HEK293 (cell line): ENCODE measurements at regions not wholly inside any gene's neighbourhood (a gene's known extent, or its start where the extent isn't known, plus 50 kb on each side); places are given as distances from the start of the nearest gene placed in this dataset.

Source experiments
- CTCF ChIA-PET: fragments of 350-600 bp; formaldehyde crosslinking; extraction: SDS; loops from one replicate; lab custom pipeline; 2021; ENCODE audit warnings: antibody characterized with exemption; lab: Yijun Ruan, JAX
- POLR2A ChIA-PET: fragments of 300-600 bp; formaldehyde crosslinking; extraction: SDS; loops from one replicate; lab custom pipeline; 2020; ENCODE audit warnings: antibody characterized with exemption, inconsistent platforms; lab: Yijun Ruan, JAX
- H3K27ac ChIP-seq: fragments of 200-500 bp; sonication (Bioruptor generic); 2 replicates; pipeline ENCODE4 v1.5.1; 2014; ENCODE audit warnings: low read depth, low read length, control low read depth, inconsistent platforms; ENCODE audit errors: extremely low read depth
- H3K36me3 ChIP-seq, 2 experiments: fragments of 200-500 bp in 1 of 2; sonication (Bioruptor generic) in 1 of 2; 1 replicate in 1 of 2; 2 replicates in 1 of 2; pipeline ENCODE4 v1.5.1; 2014 to 2017; ENCODE audit warnings: inconsistent platforms in 2 of 2, low read length in 2 of 2; ENCODE audit not compliant: control insufficient read depth in 2 of 2, insufficient read depth in 1 of 2
- H3K4me1 ChIP-seq: fragments of 200-500 bp; sonication (Bioruptor generic); 2 replicates; pipeline ENCODE4 v1.5.1; 2014; ENCODE audit warnings: mild to moderate bottlenecking, low read length, inconsistent platforms; ENCODE audit not compliant: control insufficient read depth, insufficient read depth
- H3K4me3 ChIP-seq: 2 replicates; pipeline ENCODE4 v1.5.1; 2011; ENCODE audit warnings: low read depth, mild to moderate bottlenecking, control low read depth, low read length, moderate library complexity
- H3K9me3 ChIP-seq: fragments of 200-500 bp; sonication (Bioruptor generic); 2 replicates; pipeline ENCODE4 v1.5.1; 2014; ENCODE audit warnings: low read depth, low read length, inconsistent platforms; ENCODE audit not compliant: control insufficient read depth, insufficient read depth
- GFI1B ChIP-seq: fragments of 450-650 bp; formaldehyde crosslinking; IDR thresholded peaks from 2 replicates; pipeline ENCODE4 v1.5.1; 2016; ENCODE audit warnings: missing biosample characterization, missing genetic modification characterization
- HOXC10 ChIP-seq: sonication (generic); formaldehyde crosslinking; IDR thresholded peaks from 2 replicates; pipeline ENCODE4 v1.8.1; 2023; ENCODE audit warnings: mild to moderate bottlenecking, missing genetic modification reagents
- HOXD13 ChIP-seq: sonication (generic); formaldehyde crosslinking; IDR thresholded peaks from 2 replicates; pipeline ENCODE4 v1.8.0; 2022; ENCODE audit warnings: missing genetic modification reagents, borderline replicate concordance
- KLF7 ChIP-seq: fragments of 450-650 bp; formaldehyde crosslinking; IDR thresholded peaks from 2 replicates; pipeline ENCODE4 v1.5.1; 2016; ENCODE audit warnings: missing biosample characterization, missing genetic modification characterization, borderline replicate concordance
- PBX3 ChIP-seq: sonication (generic); formaldehyde crosslinking; IDR thresholded peaks from 2 replicates; pipeline ENCODE4 v1.8.1; 2022; ENCODE audit warnings: mild to moderate bottlenecking, moderate library complexity, missing genetic modification reagents
- PRDM2 ChIP-seq: fragments of 450-650 bp; formaldehyde crosslinking; IDR thresholded peaks from 2 replicates; pipeline ENCODE4 v1.5.1; 2016; ENCODE audit warnings: missing biosample characterization, missing genetic modification characterization, borderline replicate concordance
- SP7 ChIP-seq: fragments of 450-650 bp; formaldehyde crosslinking; IDR thresholded peaks from 2 replicates; pipeline ENCODE4 v1.5.1; 2016; ENCODE audit warnings: missing biosample characterization, missing genetic modification characterization
- ZBTB8A ChIP-seq: fragments of 450-650 bp; formaldehyde crosslinking; IDR thresholded peaks from 2 replicates; pipeline ENCODE4 v1.5.1; 2016; ENCODE audit warnings: missing biosample characterization, missing genetic modification characterization
- ZNF121 ChIP-seq: fragments of 450-650 bp; formaldehyde crosslinking; IDR thresholded peaks from 2 replicates; pipeline ENCODE4 v1.5.1; 2016; ENCODE audit warnings: missing biosample characterization, missing genetic modification characterization
- ZNF140 ChIP-seq: fragments of 450-650 bp; formaldehyde crosslinking; IDR thresholded peaks from 2 replicates; pipeline ENCODE4 v1.5.1; 2016; ENCODE audit warnings: missing biosample characterization, missing genetic modification characterization
- ZNF169 ChIP-seq: fragments of 450-650 bp; formaldehyde crosslinking; IDR thresholded peaks from 2 replicates; pipeline ENCODE4 v1.5.1; 2016; ENCODE audit warnings: missing biosample characterization, missing genetic modification characterization
- ZNF2 ChIP-seq: fragments of 450-650 bp; formaldehyde crosslinking; IDR thresholded peaks from 2 replicates; pipeline ENCODE4 v1.5.1; 2016; ENCODE audit warnings: missing biosample characterization, missing genetic modification characterization
- ZNF211 ChIP-seq: fragments of 450-650 bp; formaldehyde crosslinking; IDR thresholded peaks from 2 replicates; pipeline ENCODE4 v1.5.1; 2016; ENCODE audit warnings: low read depth, missing biosample characterization, missing genetic modification characterization
- ZNF223 ChIP-seq: fragments of 450-650 bp; formaldehyde crosslinking; IDR thresholded peaks from 2 replicates; pipeline ENCODE4 v1.5.1; 2016; ENCODE audit warnings: missing biosample characterization, missing genetic modification characterization
- ZNF302 ChIP-seq: fragments of 450-650 bp; formaldehyde crosslinking; IDR thresholded peaks from 2 replicates; pipeline ENCODE4 v1.5.1; 2016; ENCODE audit warnings: missing biosample characterization, missing genetic modification characterization, low read depth
- ZNF324 ChIP-seq: fragments of 450-650 bp; formaldehyde crosslinking; IDR thresholded peaks from 2 replicates; pipeline ENCODE4 v1.5.1; 2016; ENCODE audit warnings: missing biosample characterization, missing genetic modification characterization
- ZNF341 ChIP-seq: fragments of 450-650 bp; formaldehyde crosslinking; IDR thresholded peaks from 2 replicates; pipeline ENCODE4; 2016; ENCODE audit warnings: low read depth, missing biosample characterization, missing genetic modification characterization
- ZNF354C ChIP-seq: fragments of 450-650 bp; formaldehyde crosslinking; IDR thresholded peaks from 2 replicates; pipeline ENCODE4 v1.5.1; 2016; ENCODE audit warnings: missing biosample characterization, missing genetic modification characterization, low read depth, borderline replicate concordance
- ZNF362 ChIP-seq: fragments of 450-650 bp; formaldehyde crosslinking; IDR thresholded peaks from 2 replicates; pipeline ENCODE4 v1.5.1; 2016; ENCODE audit warnings: missing biosample characterization, missing genetic modification characterization
- ZNF433 ChIP-seq: fragments of 450-650 bp; formaldehyde crosslinking; IDR thresholded peaks from 2 replicates; pipeline ENCODE4 v1.5.1; 2016; ENCODE audit warnings: missing biosample characterization, missing genetic modification characterization, low read depth
- ZNF560 ChIP-seq: fragments of 450-650 bp; formaldehyde crosslinking; IDR thresholded peaks from 2 replicates; pipeline ENCODE4 v1.5.1; 2017; ENCODE audit warnings: missing biosample characterization, missing genetic modification characterization, borderline replicate concordance
- ZNF585B ChIP-seq: fragments of 450-650 bp; formaldehyde crosslinking; IDR thresholded peaks from 2 replicates; pipeline ENCODE4 v1.5.1; 2016; ENCODE audit warnings: missing biosample characterization, missing genetic modification characterization
- ZNF596 ChIP-seq: fragments of 450-650 bp; IDR thresholded peaks from 2 replicates; pipeline ENCODE4 v1.5.0; 2018; ENCODE audit warnings: missing biosample characterization, mild to moderate bottlenecking, missing genetic modification characterization, moderate library complexity
- ZNF776 ChIP-seq: fragments of 450-650 bp; formaldehyde crosslinking; IDR thresholded peaks from 2 replicates; pipeline ENCODE4 v1.5.0; 2017; ENCODE audit warnings: missing biosample characterization, missing genetic modification characterization, borderline replicate concordance
- ZNF777 ChIP-seq: fragments of 450-650 bp; formaldehyde crosslinking; IDR thresholded peaks from 2 replicates; pipeline ENCODE4 v1.5.1; 2017; ENCODE audit warnings: missing biosample characterization, missing genetic modification characterization, borderline replicate concordance
- ZSCAN5A ChIP-seq: fragments of 450-650 bp; formaldehyde crosslinking; IDR thresholded peaks from 2 replicates; pipeline ENCODE4 v1.5.1; 2016; ENCODE audit warnings: missing biosample characterization, missing genetic modification characterization
- TF ChIP-seq, protein P1 (sequence below): fragments of 450-650 bp; formaldehyde crosslinking; IDR thresholded peaks from 2 replicates; pipeline ENCODE4 v1.5.1; 2016; ENCODE audit warnings: missing biosample characterization, missing genetic modification characterization

DNA sequence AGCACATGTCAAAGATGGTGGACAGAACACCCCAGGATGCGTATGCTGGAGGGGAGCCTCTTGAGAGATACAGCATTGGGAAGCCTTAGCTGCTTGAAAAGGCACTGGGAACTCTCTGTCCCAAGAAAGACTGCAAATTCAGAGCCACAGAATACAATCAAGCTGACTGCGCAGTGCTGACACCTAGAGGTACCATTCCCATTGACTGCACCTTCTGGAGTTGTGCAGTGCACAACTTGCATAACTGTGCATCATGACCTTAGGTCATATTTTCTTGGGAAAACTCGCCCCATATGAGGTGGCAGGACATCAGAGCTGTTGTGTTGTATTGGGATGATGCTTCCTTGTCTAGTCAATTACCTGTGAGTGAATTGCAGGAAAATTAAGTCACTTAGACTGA lies 646.5 kb upstream of the NOX3 start:
- POLR2A ChIA-PET = no interaction called here
- no peak overlapping the region for H3K27ac ChIP-seq
- CTCF ChIA-PET = interaction anchor here (1.2 kb wide), 1 partner anchor 16 kb away, joined by 4 read pairs; no protein-coding TSS in a partner anchor
- no peak for TF ChIP-seq ZSCAN5A (tag by site-specific recombination)
- no peak for TF ChIP-seq ZNF560 (tag by site-specific recombination)
- TF ChIP-seq ZNF776 (tag by site-specific recombination) = no peak
- TF ChIP-seq ZNF324 (tag by site-specific recombination) = no peak
- no peak for TF ChIP-seq GFI1B (tag by site-specific recombination)
- no peak for TF ChIP-seq HOXC10 (CRISPR knock-in tag)
- no peak for TF ChIP-seq ZNF354C (tag by site-specific recombination)
- no peak for TF ChIP-seq ZNF596 (tag by site-specific recombination)
- TF ChIP-seq, protein P1, sequence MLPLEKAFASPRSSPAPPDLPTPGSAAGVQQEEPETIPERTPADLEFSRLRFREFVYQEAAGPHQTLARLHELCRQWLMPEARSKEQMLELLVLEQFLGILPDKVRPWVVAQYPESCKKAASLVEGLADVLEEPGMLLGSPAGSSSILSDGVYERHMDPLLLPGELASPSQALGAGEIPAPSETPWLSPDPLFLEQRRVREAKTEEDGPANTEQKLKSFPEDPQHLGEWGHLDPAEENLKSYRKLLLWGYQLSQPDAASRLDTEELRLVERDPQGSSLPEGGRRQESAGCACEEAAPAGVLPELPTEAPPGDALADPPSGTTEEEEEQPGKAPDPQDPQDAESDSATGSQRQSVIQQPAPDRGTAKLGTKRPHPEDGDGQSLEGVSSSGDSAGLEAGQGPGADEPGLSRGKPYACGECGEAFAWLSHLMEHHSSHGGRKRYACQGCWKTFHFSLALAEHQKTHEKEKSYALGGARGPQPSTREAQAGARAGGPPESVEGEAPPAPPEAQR (tag by site-specific recombination) = no peak
- no peak for TF ChIP-seq ZNF585B (tag by site-specific recombination)
- TF ChIP-seq KLF7 = no peak
- TF ChIP-seq, all 188 proteins: peak for 0
- no peak overlapping the region for H3K4me3 ChIP-seq
- no peaks in the 10 kb centered on the region for H3K9me3 ChIP-seq
- H3K4me1 ChIP-seq = no peaks in the 10 kb centered on the region
- no peaks in the 10 kb centered on the region for H3K36me3 ChIP-seq

DNA sequence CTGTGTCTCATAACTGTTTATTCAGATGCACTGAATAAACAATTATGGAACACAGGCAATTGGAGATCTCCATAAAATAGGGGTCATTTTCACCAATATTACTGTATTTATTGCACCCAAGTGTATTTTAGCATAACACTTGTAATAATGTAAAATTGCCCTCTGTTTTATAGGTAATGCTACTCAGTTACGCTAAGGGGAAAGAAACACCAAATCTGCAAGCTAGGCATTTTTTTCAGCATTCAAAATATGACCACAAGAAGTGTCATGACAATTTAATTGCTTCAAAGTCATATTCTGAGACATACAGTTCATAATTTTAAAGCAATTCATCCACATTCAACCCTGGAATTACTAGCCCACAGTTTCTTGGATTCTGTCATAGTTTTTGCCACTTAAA lies 643.2 kb upstream of the NOX3 start:
- Histone ChIP-seq H3K27ac (no peak overlapping the region), H3K9me3 (no peaks in the 10 kb centered on the region), H3K36me3 (no peaks in the 10 kb centered on the region), H3K4me1 (no peaks in the 10 kb centered on the region), H3K4me3 (no peak overlapping the region)
- ChIA-PET CTCF (no interaction called here), POLR2A (no interaction called here)
- TF ChIP-seq SP7 (tag by site-specific recombination) = no peak
- TF ChIP-seq PBX3 (CRISPR knock-in tag) = no peak
- TF ChIP-seq ZBTB8A = no peak
- no peak for TF ChIP-seq ZNF121 (tag by site-specific recombination)
- no peak for TF ChIP-seq ZNF433 (tag by site-specific recombination)
- no peak for TF ChIP-seq HOXD13 (CRISPR knock-in tag)
- TF ChIP-seq ZNF169 = no peak
- no peak for TF ChIP-seq ZNF2 (tag by site-specific recombination)
- no peak for TF ChIP-seq ZNF777
- no peak for TF ChIP-seq ZNF302 (tag by site-specific recombination)
- TF ChIP-seq ZNF341 (tag by site-specific recombination) = no peak
- no peak for TF ChIP-seq ZNF223 (tag by site-specific recombination)
- no peak for TF ChIP-seq PRDM2 (tag by site-specific recombination)
- TF ChIP-seq ZNF211 (tag by site-specific recombination) = no peak
- TF ChIP-seq ZNF362 (tag by site-specific recombination) = no peak
- no peak for TF ChIP-seq ZNF140
